Smooth muscle cell (in vitro differentiated cells): ENCODE measurements at regions not wholly inside any gene's neighbourhood (a gene's known extent, or its start where the extent isn't known, plus 50 kb on each side); places are given as distances from the start of the nearest gene placed in this dataset.

Source experiments
- DNase-seq: peaks from one replicate; lab custom pipeline; 2025; ENCODE audit not compliant: unreplicated experiment; lab: John Stamatoyannopoulos, UW
- H2AFZ ChIP-seq: fragments of 200-600 bp; sonication (generic); 2 replicates; pipeline ENCODE4 v1.6.0; 2016; ENCODE audit warnings: antibody characterized with exemption, low read depth, mild to moderate bottlenecking
- H3F3A ChIP-seq: fragments of 200-600 bp; sonication (generic); 2 replicates; pipeline ENCODE4 v1.6.0; 2017; ENCODE audit warnings: antibody characterized with exemption, low read depth
- H3K27ac ChIP-seq: fragments of 200-600 bp; sonication (generic); 2 replicates; pipeline ENCODE4 v1.5.1; 2016; ENCODE audit warnings: low read depth, mild to moderate bottlenecking
- H3K27me3 ChIP-seq: fragments of 200-600 bp; sonication (generic); 2 replicates; pipeline ENCODE4 v1.6.1; 2016; ENCODE audit warnings: low read depth, mild to moderate bottlenecking
- H3K36me3 ChIP-seq: fragments of 200-600 bp; sonication (generic); 2 replicates; pipeline ENCODE4 v1.5.1; 2016; ENCODE audit warnings: low read depth
- H3K4me1 ChIP-seq: fragments of 200-600 bp; sonication (generic); 2 replicates; pipeline ENCODE4 v1.5.1; 2016; ENCODE audit warnings: low read depth
- H3K4me2 ChIP-seq: fragments of 200-600 bp; sonication (generic); 2 replicates; pipeline ENCODE4 v1.6.0; 2016; ENCODE audit warnings: mild to moderate bottlenecking
- H3K4me3 ChIP-seq: fragments of 200-600 bp; sonication (generic); 2 replicates; pipeline ENCODE4 v1.5.1; 2016; ENCODE audit warnings: mild to moderate bottlenecking
- H3K79me2 ChIP-seq: fragments of 200-600 bp; sonication (generic); 2 replicates; pipeline ENCODE4 v1.6.0; 2016; ENCODE audit warnings: low read depth, mild to moderate bottlenecking
- H3K9ac ChIP-seq: fragments of 200-600 bp; sonication (generic); 2 replicates; pipeline ENCODE4 v1.6.0; 2016; ENCODE audit warnings: low read depth
- H3K9me3 ChIP-seq: fragments of 200-600 bp; sonication (generic); replicated peaks from 2 replicates; pipeline ENCODE4 v1.5.1; 2016; ENCODE audit warnings: low read depth
- H4K20me1 ChIP-seq: fragments of 200-600 bp; sonication (generic); 2 replicates; pipeline ENCODE4 v1.6.0; 2016; ENCODE audit warnings: low read depth
- CTCF ChIP-seq: fragments of 200-600 bp; sonication (generic); IDR thresholded peaks from 2 replicates; pipeline ENCODE4 v1.5.1; 2017; ENCODE audit warnings: borderline replicate concordance, mild to moderate bottlenecking, antibody characterized with exemption; ENCODE audit not compliant: insufficient read depth, poor library complexity, severe bottlenecking
- whole genome bisulfite sequencing: methylation state at CpG from one replicate; pipeline ENCODE4 v1.1.7; 2016; ENCODE audit warnings: low lambda C conversion rate; 5-methylcytosine and 5-hydroxymethylcytosine counted together

DNA sequence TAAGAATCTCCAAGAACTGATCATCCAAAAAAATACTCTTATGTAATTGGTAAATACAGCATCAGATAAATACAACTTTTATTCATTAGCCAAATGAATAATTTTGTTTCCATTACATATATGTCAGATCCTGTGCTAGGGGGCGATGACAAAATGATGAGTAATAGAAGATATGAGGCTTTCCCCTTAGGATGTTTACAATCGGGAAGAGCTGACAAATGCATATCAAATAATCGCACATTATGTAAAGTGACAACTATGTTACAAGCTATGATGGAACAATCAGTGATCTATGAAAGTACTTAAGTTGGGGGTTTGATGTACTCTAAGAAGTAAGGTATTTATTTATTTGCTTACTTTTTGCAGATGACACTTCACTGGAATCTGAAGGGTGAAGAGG lies 465.6 kb upstream of the VSTM2A start:
- Histone ChIP-seq H3K4me2 (no peak overlapping the region), H3K27me3 (no peaks in the 10 kb centered on the region), H3F3A (no peaks in the 10 kb centered on the region), H3K36me3 (no peaks in the 10 kb centered on the region), H3K4me1 (no peaks in the 10 kb centered on the region), H3K9me3 (no peaks in the 10 kb centered on the region), H3K4me3 (no peak overlapping the region), H3K9ac (no peak overlapping the region), H2AFZ (no peak overlapping the region), H3K79me2 (no peaks in the 10 kb centered on the region), H3K27ac (no peak overlapping the region), H4K20me1 (no peaks in the 10 kb centered on the region)
- no peak for DNase-seq
- no peak for TF ChIP-seq CTCF
- WGBS, result 70% methylated on average over 3 of the region's 3 CpGs

DNA sequence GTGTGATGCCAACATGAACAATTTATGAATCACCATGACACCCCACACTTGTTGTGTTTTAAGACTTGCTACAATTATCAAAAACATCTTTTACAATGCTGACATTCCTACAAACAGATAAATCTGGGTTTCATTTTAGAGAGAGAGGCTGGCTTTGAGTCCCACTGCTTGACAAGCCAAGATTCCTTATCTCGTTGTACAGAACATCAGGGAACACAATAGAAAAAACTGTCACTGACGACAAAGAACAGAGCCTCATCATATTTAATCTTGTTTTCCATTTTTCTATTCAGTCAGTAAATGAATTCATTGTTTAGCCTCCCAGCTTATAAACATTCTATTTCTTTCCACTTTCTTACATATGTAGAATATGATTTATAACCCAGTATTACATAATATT lies 461.6 kb upstream of the VSTM2A start:
- Histone ChIP-seq H3K27ac (no peak overlapping the region), H3K4me1 (no peaks in the 10 kb centered on the region), H4K20me1 (no peaks in the 10 kb centered on the region), H3F3A (no peaks in the 10 kb centered on the region), H3K9me3 (no peaks in the 10 kb centered on the region), H3K36me3 (no peaks in the 10 kb centered on the region), H2AFZ (no peak overlapping the region), H3K27me3 (no peaks in the 10 kb centered on the region), H3K4me3 (no peak overlapping the region), H3K9ac (no peak overlapping the region), H3K79me2 (no peaks in the 10 kb centered on the region), H3K4me2 (no peak overlapping the region)
- DNase-seq, result no peak
- no peak for TF ChIP-seq CTCF
- WGBS, result 75% methylated on average over 2 of the region's 2 CpGs

DNA sequence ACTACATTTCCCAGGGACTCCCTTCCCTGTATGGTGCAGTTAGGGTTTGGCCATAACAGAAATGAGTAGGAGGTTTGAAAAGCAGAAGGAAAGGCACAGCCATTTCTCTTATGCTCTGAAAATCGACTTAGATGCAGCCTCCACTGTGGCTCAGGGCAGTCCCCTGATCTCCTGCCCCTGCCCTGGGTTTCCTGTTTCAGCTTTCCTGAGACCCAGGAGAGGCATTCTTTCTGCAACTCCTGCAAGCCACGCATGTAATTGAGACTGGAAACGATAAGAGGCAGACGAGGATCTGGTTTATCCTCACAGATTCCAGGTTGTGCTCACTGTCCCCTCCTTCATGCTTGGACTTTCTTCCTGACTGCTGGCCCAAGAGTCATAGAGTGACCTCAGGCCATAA lies 461.2 kb upstream of the VSTM2A start:
- Histone ChIP-seq H3F3A (no peaks in the 10 kb centered on the region), H3K36me3 (no peaks in the 10 kb centered on the region), H2AFZ (no peak overlapping the region), H3K27me3 (no peaks in the 10 kb centered on the region), H3K9ac (no peak overlapping the region), H3K4me2 (no peak overlapping the region), H3K27ac (no peak overlapping the region), H4K20me1 (no peaks in the 10 kb centered on the region), H3K79me2 (no peaks in the 10 kb centered on the region), H3K9me3 (no peaks in the 10 kb centered on the region), H3K4me1 (no peaks in the 10 kb centered on the region), H3K4me3 (no peak overlapping the region)
- TF ChIP-seq CTCF, result no peak
- DNase-seq, result no peak
- WGBS, result 65% methylated on average over 4 of the region's 4 CpGs

DNA sequence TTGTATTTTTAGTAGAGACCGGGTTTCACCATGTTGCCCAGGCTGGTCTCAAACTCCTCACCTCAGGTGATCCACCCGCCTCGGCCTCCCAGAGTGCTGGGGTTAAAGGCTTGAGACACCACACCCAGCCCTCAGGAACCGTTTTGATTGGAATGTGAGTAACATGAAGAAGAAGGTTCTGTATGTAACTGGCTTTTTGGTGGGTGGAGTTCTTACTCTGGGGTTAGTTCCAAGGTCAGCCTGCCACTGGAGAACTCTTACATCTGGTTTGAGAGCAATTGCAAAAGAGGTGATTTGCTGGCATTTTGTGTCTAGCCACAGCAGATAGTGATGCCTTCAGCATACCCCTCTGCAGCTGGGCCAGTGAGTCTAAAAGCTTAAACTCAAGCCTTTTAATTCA lies 457.8 kb upstream of the VSTM2A start:
- Histone ChIP-seq H3F3A (no peaks in the 10 kb centered on the region), H3K9me3 (no peaks in the 10 kb centered on the region), H3K79me2 (no peaks in the 10 kb centered on the region), H3K27me3 (no peaks in the 10 kb centered on the region), H3K4me1 (no peaks in the 10 kb centered on the region), H3K27ac (no peak overlapping the region), H3K4me3 (no peak overlapping the region), H3K9ac (no peak overlapping the region), H3K36me3 (no peaks in the 10 kb centered on the region), H3K4me2 (no peak overlapping the region), H2AFZ (no peak overlapping the region), H4K20me1 (no peaks in the 10 kb centered on the region)
- WGBS, result 93% methylated on average over 4 of the region's 4 CpGs
- no peak for DNase-seq
- no peak for TF ChIP-seq CTCF
